ENCODE measurements at regions not wholly inside any gene's neighbourhood (a gene's known extent, or its start where the extent isn't known, plus 50 kb on each side); places are given as distances from the start of the nearest gene placed in this dataset.

GRCh38 chr16:65271996-65272395 is 150.1 kb upstream of the CDH11 start:
- TF ChIP-seq, protein P1, sequence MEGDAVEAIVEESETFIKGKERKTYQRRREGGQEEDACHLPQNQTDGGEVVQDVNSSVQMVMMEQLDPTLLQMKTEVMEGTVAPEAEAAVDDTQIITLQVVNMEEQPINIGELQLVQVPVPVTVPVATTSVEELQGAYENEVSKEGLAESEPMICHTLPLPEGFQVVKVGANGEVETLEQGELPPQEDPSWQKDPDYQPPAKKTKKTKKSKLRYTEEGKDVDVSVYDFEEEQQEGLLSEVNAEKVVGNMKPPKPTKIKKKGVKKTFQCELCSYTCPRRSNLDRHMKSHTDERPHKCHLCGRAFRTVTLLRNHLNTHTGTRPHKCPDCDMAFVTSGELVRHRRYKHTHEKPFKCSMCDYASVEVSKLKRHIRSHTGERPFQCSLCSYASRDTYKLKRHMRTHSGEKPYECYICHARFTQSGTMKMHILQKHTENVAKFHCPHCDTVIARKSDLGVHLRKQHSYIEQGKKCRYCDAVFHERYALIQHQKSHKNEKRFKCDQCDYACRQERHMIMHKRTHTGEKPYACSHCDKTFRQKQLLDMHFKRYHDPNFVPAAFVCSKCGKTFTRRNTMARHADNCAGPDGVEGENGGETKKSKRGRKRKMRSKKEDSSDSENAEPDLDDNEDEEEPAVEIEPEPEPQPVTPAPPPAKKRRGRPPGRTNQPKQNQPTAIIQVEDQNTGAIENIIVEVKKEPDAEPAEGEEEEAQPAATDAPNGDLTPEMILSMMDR (IDR thresholded peaks at IDR 0.05): no peak

GRCh38 chr16:65268331-65268730 is 146.5 kb upstream of the CDH11 start:
- TF ChIP-seq, protein P1 (IDR thresholded peaks at IDR 0.05): no peak

- TF ChIP-seq, protein P1 (IDR thresholded peaks at IDR 0.05): no peak
Measured at GRCh38 chr16:65263896-65264295, 142.0 kb upstream of the CDH11 start.

DNA sequence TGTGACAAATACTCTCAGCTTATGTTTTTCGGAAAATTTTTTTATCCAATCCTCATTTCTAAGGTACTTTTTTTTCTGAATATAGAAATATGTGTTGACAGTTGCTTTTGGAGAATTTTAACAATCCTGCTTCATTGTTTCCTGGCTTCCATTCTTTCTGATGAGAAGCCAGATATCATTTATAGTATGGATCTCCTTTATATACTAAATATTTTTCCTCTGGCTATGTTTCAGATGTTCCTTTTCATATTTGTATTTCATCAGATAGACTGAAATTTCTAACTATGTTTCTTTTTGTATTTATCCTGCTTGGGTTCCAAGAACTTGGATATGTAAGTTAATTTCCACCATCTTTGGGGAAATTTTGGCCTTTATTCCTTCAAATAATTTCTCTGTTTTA is 138.9 kb upstream of the CDH11 start:
- TF ChIP-seq, protein P1 (IDR thresholded peaks at IDR 0.05): no peak

- TF ChIP-seq, protein P1 (IDR thresholded peaks at IDR 0.05): no peak
Measured at GRCh38 chr16:65254144-65254543, 132.3 kb upstream of the CDH11 start.

- TF ChIP-seq, protein P1 (IDR thresholded peaks at IDR 0.05): no peak
Measured at GRCh38 chr16:65249768-65250167, 127.9 kb upstream of the CDH11 start.

DNA sequence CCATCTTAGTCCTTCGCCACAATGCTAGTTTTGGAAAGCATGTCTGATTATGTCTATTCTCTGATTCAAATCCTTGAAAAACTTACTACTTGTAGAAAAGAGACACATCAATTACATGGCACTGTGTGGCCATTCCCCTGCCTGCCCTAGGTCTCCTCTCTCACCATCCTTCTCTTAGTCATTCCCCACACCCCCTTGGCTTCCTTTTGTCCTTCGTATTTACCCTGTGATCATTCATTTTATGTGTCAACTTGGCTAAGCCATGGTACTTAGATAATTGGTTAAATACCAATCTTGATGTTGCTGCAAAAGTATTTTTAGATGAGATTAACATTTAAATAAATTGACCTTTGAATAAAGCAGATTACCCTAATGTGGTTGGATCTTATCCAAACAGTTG is 122.9 kb upstream of the CDH11 start:
- TF ChIP-seq, protein P1 (IDR thresholded peaks at IDR 0.05): no peak
